SK-N-MC (cell line): ENCODE measurements at regions not wholly inside any gene's neighbourhood (a gene's known extent, or its start where the extent isn't known, plus 50 kb on each side); places are given as distances from the start of the nearest gene placed in this dataset.

Source experiments
- DNase-seq: peaks from one replicate; pipeline ENCODE4 v3.0.0-alpha.2; 2011; ENCODE audit warnings: low read depth, low spot score
- H3K27ac ChIP-seq: fragments of 200-600 bp; sonication (generic); 2 replicates; pipeline ENCODE4 v1.5.1; 2016; ENCODE audit warnings: mixed run types
- H3K36me3 ChIP-seq: fragments of 200-600 bp; sonication (generic); 2 replicates; pipeline ENCODE4 v1.6.1; 2017; ENCODE audit warnings: antibody characterized with exemption, low read length, mixed read lengths; ENCODE audit not compliant: insufficient read depth
- H3K4me3 ChIP-seq: fragments of 200-600 bp; sonication (generic); 2 replicates; pipeline ENCODE4 v1.5.1; 2016
- H3K9ac ChIP-seq: fragments of 200-600 bp; sonication (generic); 2 replicates; pipeline ENCODE4 v1.8.0; 2017; ENCODE audit warnings: mixed run types, mixed read lengths; ENCODE audit not compliant: insufficient read length
- H3K9me3 ChIP-seq: fragments of 200-600 bp; sonication (generic); 2 replicates; pipeline ENCODE4 v1.6.1; 2017; ENCODE audit warnings: low read depth, mild to moderate bottlenecking, antibody characterized with exemption, low read length, moderate library complexity, mixed read lengths
- EZH2 ChIP-seq: fragments of 200-600 bp; sonication (generic); IDR thresholded peaks from one replicate; pipeline ENCODE4 v1.6.1; 2017; ENCODE audit warnings: antibody characterized with exemption
- FOXP2 ChIP-seq: optimal IDR thresholded peaks from 2 replicates; pipeline ENCODE3; 2011; ENCODE audit warnings: mild to moderate bottlenecking, moderate library complexity; ENCODE audit not compliant: insufficient read depth; ENCODE audit errors: extremely low read length, control extremely low read depth
- POLR2AphosphoS5 ChIP-seq: IDR thresholded peaks from 2 replicates; pipeline ENCODE4 v1.6.1; 2012; ENCODE audit warnings: mild to moderate bottlenecking, low read depth, low read length, borderline replicate concordance

GRCh38 chr10:105757302-105757701 lies 1116.2 kb downstream of the SORCS3 start:
- no peak overlapping the region for H3K27ac ChIP-seq
- H3K4me3 ChIP-seq, result no peak overlapping the region
- no peak for DNase-seq
- no peak overlapping the region for H3K9ac ChIP-seq
- H3K36me3 ChIP-seq, result no peaks in the 10 kb centered on the region
- TF ChIP-seq FOXP2 (no peak), EZH2 (no peak), POLR2AphosphoS5 (no peak)
- H3K9me3 ChIP-seq, result no peaks in the 10 kb centered on the region

DNA sequence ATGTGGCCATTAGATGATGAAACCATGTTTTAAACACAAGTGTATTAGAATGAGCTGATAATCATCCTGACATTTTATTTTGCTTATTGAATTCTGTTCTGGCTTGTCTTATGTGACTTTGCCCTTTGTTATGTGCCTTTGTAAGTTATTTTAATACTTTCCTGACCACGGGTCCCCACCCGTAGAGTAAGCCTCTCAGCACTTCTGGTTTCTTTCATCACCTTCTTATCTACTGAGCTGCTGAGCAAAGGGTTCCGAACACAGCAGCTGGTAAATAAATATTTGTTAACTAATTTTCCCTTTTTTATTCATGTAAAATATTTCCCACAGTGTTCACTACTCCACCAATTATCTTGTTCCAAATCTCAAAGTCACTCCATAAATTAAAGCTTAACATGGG lies 1115.3 kb downstream of the SORCS3 start:
- no peaks in the 10 kb centered on the region for H3K36me3 ChIP-seq
- DNase-seq, result no peak
- no peak overlapping the region for H3K4me3 ChIP-seq
- H3K9ac ChIP-seq, result no peak overlapping the region
- H3K27ac ChIP-seq, result no peak overlapping the region
- TF ChIP-seq EZH2 (no peak), FOXP2 (no peak), POLR2AphosphoS5 (no peak)
- H3K9me3 ChIP-seq, result no peaks in the 10 kb centered on the region

DNA sequence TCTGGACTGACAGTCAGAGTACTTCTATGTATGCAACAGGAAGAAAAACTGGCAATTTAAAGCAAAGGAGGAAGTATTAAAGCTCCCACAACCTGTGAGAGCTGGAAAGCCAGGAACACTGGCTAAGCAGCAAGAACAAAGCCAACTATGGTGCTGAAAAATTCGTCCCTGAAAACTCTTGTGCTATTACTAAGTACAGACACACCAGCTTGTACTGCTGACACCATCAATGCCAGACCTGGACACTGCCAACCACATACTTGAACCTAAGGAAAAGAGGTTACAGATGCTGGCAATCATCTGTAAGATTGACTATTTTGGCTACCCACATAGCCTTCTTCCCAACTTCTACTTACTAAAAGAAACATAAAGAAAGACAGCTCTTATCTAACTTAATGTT lies 1110.6 kb downstream of the SORCS3 start:
- H3K9me3 ChIP-seq, result no peaks in the 10 kb centered on the region
- H3K27ac ChIP-seq, result no peak overlapping the region
- no peak for DNase-seq
- no peaks in the 10 kb centered on the region for H3K36me3 ChIP-seq
- TF ChIP-seq POLR2AphosphoS5, result no peak
- TF ChIP-seq EZH2, result no peak
- TF ChIP-seq FOXP2, result no peak
- no peak overlapping the region for H3K4me3 ChIP-seq
- H3K9ac ChIP-seq, result no peak overlapping the region

DNA sequence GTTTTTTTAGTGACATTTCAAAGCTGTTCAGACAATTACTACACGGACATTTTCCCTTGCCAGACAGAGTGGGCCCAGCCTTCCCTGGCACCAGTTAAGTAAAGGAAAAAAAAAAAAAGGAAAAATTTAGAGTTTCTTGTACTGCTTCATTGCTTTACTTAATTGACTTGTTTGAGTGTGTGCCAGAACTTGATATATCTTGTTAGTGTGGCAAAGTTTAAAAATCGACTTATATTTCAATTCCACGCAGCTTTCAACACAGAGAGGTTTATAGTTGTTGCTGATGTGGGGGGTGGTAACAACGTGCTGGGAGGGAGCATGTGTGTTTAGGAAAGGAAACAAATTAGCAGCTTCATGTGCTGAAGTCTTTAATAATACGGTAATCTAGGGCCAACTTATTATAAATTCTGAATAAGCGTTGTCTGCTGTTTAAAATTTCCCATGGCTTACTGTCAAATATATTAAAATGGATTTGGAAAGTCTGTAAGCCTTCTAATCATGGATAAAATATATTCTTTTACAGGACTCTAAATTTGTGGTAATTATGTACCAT lies 1104.6 kb downstream of the SORCS3 start:
- no peak overlapping the region for H3K9ac ChIP-seq
- DNase-seq, result no peak
- H3K9me3 ChIP-seq, result no peaks in the 10 kb centered on the region

GRCh38 chr10:105743343-105744056 lies 1102.4 kb downstream of the SORCS3 start:
- no peak for TF ChIP-seq POLR2AphosphoS5
- no peak for TF ChIP-seq EZH2
- no peak for TF ChIP-seq FOXP2
- Histone ChIP-seq H3K9me3 (no peaks in the 10 kb centered on the region), H3K27ac (no peak overlapping the region), H3K36me3 (no peaks in the 10 kb centered on the region), H3K9ac (no peak overlapping the region), H3K4me3 (no peak overlapping the region)
- no peak for DNase-seq

More for the DNA sequence above, 1104.6 kb downstream of the SORCS3 start:
- Histone ChIP-seq H3K36me3 (no peaks in the 10 kb centered on the region), H3K27ac (no peak overlapping the region), H3K4me3 (no peak overlapping the region)
- TF ChIP-seq POLR2AphosphoS5, result no peak
- TF ChIP-seq FOXP2, result no peak
- TF ChIP-seq EZH2, result no peak

- TF ChIP-seq EZH2 (no peak), POLR2AphosphoS5 (no peak), FOXP2 (no peak)
- H3K27ac ChIP-seq, result no peak overlapping the region
- no peaks in the 10 kb centered on the region for H3K36me3 ChIP-seq
- H3K9me3 ChIP-seq, result no peaks in the 10 kb centered on the region
- H3K9ac ChIP-seq, result no peak overlapping the region
- no peak for DNase-seq
- no peak overlapping the region for H3K4me3 ChIP-seq
These were observed 1101.8 kb downstream of the SORCS3 start for GRCh38 chr10:105742923-105743322.

GRCh38 chr10:105742184-105742583 lies 1101.1 kb downstream of the SORCS3 start:
- Histone ChIP-seq H3K9ac (no peak overlapping the region), H3K4me3 (no peak overlapping the region), H3K27ac (no peak overlapping the region), H3K36me3 (no peaks in the 10 kb centered on the region), H3K9me3 (no peaks in the 10 kb centered on the region)
- DNase-seq, result no peak
- no peak for TF ChIP-seq FOXP2
- no peak for TF ChIP-seq POLR2AphosphoS5
- TF ChIP-seq EZH2, result no peak

DNA sequence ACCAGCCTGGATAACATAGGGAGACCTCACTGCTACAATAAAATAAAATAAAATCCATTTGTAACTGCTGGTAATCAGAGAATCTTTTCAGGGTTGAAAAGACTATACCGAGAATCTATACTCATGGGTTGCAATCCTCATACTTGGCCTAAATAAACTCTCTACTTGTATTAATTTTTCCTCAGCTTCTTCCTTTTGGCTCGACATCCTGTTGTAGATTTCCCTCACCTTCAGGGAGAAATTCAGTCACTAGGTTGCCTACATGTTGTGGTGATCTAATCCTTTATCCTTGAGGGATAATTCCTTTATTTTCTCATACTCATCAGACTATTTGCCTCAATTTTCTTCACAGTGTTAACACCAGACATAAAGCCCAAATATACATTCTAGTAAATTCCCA lies 1093.4 kb downstream of the SORCS3 start:
- DNase-seq, result no peak
- no peaks in the 10 kb centered on the region for H3K9me3 ChIP-seq
- H3K4me3 ChIP-seq, result no peak overlapping the region
- no peak overlapping the region for H3K9ac ChIP-seq
- H3K36me3 ChIP-seq, result no peaks in the 10 kb centered on the region
- H3K27ac ChIP-seq, result no peak overlapping the region
- TF ChIP-seq POLR2AphosphoS5, result no peak
- TF ChIP-seq FOXP2, result no peak
- TF ChIP-seq EZH2, result no peak

- no peak for DNase-seq
- no peaks in the 10 kb centered on the region for H3K36me3 ChIP-seq
- H3K9ac ChIP-seq, result no peak overlapping the region
- H3K9me3 ChIP-seq, result no peaks in the 10 kb centered on the region
- no peak overlapping the region for H3K4me3 ChIP-seq
- H3K27ac ChIP-seq, result no peak overlapping the region
- no peak for TF ChIP-seq EZH2
- no peak for TF ChIP-seq FOXP2
- TF ChIP-seq POLR2AphosphoS5, result no peak
These were observed 1092.8 kb downstream of the SORCS3 start for GRCh38 chr10:105733924-105734323.
